ENCODE measurements at regions not wholly inside any gene's neighbourhood (a gene's known extent, or its start where the extent isn't known, plus 50 kb on each side); places are given as distances from the start of the nearest gene placed in this dataset.

- TF ChIP-seq, protein P1, sequence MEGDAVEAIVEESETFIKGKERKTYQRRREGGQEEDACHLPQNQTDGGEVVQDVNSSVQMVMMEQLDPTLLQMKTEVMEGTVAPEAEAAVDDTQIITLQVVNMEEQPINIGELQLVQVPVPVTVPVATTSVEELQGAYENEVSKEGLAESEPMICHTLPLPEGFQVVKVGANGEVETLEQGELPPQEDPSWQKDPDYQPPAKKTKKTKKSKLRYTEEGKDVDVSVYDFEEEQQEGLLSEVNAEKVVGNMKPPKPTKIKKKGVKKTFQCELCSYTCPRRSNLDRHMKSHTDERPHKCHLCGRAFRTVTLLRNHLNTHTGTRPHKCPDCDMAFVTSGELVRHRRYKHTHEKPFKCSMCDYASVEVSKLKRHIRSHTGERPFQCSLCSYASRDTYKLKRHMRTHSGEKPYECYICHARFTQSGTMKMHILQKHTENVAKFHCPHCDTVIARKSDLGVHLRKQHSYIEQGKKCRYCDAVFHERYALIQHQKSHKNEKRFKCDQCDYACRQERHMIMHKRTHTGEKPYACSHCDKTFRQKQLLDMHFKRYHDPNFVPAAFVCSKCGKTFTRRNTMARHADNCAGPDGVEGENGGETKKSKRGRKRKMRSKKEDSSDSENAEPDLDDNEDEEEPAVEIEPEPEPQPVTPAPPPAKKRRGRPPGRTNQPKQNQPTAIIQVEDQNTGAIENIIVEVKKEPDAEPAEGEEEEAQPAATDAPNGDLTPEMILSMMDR (conservative IDR thresholded peaks at IDR 0.05), result no peak
Observed at GRCh38 chr16:79982361-79982760, 381.8 kb upstream of the MAF start.

GRCh38 chr16:79981814-79982213 lies 381.3 kb upstream of the MAF start:
- no peak overlapping the region for H3K27ac ChIP-seq
- TF ChIP-seq, protein P1 (conservative IDR thresholded peaks at IDR 0.05), result no peak

More at GRCh38 chr16:79982361-79982760, 381.8 kb upstream of the MAF start:
- no peak overlapping the region for H3K27ac ChIP-seq

DNA sequence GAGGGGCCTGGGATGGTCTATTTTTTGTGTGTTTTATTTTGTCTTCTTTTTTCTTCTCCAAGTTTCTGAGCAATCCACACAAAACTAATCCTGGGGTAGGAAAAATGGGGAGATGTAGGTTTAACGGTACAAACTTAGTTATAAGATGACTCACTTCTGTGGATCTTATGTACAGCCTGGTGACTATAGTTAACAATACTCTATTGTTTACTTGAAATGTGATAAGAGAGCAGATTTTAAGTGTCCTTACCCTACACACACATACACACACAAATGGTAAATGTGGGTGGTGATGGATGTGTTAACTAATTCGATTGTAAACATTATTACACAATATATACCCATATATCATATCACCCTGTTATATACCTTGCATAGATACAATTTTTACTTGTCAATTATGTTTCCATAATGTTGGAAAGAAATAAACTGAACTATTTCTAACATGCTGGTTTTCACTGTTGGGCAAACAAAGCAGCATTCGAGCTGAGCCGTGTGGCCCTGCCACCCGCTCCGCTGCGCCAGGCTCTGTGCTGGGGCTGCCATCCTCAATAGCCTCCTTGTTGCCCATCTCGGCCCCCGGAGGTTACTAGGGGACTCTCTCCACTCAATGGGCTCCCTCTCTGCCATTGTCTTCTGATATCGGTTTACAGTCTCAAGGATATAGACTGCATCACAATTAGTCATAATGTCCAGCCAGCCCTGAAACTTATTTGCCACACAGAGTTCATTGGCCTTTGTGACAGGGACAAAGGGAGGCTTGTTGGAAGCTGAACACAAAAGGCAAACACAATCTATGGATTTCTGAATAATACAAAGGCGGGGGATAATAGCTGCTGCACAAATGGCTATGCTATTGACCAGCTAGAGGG lies 380.3 kb upstream of the MAF start:
- TF ChIP-seq, protein P1 (conservative IDR thresholded peaks at IDR 0.05), result no peak
- H3K27ac ChIP-seq, result no peak overlapping the region

DNA sequence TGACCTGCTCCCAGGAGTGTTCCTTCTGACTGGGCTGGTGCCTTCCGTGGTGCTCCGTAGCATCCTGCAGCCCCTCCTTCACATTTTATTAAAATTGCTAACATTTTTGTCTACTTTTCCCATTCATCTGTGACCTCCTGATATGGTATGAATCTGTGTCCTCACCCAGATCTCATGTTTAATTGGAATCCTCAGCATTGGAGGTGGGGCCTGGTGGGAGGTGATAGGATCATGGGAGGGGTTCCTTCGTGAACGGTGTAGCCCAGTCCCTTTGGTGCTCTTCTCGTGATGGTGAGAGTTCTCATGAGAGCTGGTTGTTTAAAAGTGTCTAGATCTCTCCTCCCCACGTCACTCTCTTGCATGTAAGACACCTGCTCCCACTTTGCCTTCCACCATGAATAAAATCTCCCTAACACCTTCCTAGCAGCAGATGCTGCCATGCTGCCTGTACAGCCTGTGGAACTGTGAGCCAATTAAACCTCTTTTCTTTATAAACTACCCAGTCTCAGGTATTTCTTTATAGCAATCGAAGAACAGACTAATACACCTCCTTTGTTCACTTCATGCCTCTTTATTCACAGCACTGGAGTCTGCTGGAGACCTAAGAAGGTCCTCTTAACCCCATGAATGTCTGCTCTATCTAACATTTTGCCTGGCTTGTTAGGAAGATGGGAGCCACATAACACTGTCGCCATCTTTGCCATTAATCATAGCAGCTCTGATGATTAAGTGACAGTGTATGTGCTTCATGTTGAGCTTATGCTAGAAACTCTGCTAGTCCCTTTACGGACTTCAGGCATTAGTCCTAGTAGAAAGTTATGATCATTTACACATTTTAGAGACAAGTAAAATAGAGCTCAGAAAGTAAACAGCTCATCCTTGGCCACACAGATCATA lies 377.7 kb upstream of the MAF start:
- no peak overlapping the region for H3K27ac ChIP-seq
- TF ChIP-seq, protein P1 (conservative IDR thresholded peaks at IDR 0.05), result no peak

DNA sequence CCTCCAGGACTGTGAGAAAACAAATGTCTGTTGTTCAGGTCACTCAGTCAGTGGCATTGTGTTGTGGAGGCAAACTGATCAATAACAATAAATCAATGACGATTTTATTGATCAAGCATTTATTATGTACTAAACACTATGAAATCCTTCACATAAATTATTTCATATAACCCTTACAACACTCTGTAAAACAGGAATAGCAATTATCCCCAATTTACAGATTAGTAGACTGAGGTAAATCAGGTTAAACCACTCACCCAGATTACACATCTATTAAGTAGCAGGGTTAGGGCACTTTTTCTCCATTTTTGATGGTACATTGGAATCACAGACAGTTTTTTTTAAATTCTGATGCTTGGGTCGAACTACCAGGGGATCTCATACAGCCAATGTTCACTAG lies 372.8 kb upstream of the MAF start:
- TF ChIP-seq, protein P1 (conservative IDR thresholded peaks at IDR 0.05), result no peak

GRCh38 chr16:79972053-79972704 lies 371.6 kb upstream of the MAF start:
- H3K27ac ChIP-seq, result no peak overlapping the region
- TF ChIP-seq, protein P1 (conservative IDR thresholded peaks at IDR 0.05), result no peak

More for the DNA sequence above, 372.8 kb upstream of the MAF start:
- H3K27ac ChIP-seq, result no peak overlapping the region

GRCh38 chr16:79971237-79971572 lies 370.7 kb upstream of the MAF start:
- TF ChIP-seq, protein P1 (conservative IDR thresholded peaks at IDR 0.05), result no peak
- H3K27ac ChIP-seq, result no peak overlapping the region
